ENCODE measurements at regions not wholly inside any gene's neighbourhood (a gene's known extent, or its start where the extent isn't known, plus 50 kb on each side); places are given as distances from the start of the nearest gene placed in this dataset.

DNA sequence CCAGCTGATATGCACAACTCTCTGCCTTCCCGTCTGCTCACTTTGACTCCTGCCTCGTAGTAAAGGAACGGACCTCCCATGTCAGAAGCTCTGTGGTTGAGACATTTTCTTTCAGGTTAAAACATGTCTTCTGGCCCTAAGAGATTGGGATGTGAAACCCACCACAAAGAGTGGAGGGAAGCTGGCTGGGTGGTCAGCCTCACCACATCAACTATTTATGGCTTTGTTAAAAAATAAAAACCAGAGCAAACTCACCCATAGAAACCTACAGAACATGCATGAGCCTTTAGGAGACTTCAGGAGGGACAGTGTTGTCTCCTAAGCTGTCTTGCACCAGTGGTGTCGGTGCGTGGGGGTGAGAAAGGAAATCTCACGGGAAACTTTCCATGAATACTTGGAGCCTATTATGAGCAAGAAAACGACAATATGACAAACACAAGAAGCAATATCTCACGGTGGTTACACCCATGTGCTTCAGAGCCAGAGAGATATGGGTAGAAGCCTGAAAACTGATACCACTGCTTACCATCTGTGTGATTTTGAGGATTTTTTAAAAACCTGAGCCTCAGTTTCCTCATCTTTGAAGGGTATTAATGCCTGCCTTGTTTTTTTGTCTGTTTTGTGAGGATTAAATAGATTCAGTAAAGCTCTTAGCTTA is 61.7 kb upstream of the XYLT1 start:
- FAIRE-seq: no peak

DNA sequence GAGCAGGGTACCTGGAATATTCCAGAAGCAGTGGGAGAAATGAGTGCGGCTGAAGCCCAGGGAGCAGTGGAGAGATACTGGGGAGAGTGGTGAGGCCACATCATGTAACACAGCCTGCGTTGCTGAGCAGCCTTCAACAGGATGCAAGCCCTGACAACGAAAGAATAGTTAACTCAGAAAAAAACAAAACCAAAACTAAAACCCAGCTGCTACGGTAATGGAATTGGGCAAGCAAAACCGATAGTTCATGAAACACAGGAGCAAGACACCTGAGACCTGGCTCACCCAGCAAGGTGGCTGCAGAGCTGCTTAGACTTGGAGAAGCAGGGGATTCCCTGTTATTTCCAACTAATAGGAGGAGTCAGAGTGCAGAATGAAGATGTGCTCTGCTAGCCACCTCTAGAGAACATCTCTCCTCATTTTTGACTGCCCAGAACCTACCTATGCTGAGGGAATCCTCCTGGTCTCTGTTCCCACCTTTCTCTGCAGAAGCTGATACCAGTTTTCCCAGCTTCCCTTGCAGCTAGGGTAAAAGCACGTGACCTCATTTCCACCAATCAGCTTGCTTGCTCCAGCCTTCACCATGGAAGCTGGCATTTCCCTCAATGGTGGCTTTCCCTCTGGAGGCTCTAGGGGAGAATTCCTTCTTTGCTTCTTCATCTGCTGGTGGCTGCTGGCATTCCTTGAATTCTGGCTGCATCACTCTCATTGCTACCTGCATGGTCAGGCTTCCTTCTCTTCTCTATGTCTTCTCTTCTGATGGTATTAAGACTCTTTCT is 59.4 kb upstream of the XYLT1 start:
- no peak for FAIRE-seq

DNA sequence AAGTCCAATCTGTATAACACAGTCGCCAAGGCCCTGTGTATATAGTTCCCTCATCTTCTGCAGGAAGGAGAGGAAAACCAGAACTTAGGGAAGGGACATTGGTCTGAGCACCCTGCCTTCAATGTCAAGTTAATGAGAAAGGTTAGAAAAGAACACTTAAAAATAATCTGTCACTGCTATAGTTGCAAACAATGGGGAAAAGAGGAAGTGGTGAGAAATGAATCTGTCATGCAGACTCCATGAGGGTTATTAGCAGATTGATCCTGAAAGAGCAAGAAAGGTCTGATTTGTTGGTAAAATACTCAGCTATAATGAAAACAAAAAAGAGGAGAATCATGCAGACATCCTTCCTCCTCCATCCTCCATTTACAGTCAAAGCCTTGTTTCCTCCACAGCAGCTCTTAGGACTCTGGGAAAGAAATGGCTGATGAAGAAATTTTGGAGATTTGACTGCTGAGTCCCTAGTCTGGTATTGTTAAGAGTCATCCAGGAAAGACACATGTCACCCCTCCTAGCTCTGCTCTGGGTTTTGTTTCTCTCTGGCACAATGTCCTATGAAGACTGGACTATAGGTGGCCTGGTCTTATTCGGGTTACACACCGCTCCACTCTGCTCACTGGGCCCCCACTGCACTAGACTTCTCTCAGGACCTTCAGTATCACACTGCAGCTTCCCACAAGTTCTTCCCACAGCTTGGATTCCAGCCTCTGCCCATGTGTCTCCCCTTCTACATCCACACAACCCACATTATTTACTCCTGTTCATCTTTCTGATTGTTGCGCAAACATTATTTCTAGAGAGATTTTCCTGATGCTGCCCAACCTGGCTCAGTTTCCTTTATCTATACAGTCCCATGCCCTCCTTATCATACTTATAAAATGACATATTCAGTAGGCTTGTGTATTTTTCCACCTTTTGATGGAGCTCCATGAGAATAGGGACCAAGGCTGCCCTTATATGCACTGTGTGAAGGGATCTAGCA is 56.5 kb upstream of the XYLT1 start:
- no peak for FAIRE-seq

DNA sequence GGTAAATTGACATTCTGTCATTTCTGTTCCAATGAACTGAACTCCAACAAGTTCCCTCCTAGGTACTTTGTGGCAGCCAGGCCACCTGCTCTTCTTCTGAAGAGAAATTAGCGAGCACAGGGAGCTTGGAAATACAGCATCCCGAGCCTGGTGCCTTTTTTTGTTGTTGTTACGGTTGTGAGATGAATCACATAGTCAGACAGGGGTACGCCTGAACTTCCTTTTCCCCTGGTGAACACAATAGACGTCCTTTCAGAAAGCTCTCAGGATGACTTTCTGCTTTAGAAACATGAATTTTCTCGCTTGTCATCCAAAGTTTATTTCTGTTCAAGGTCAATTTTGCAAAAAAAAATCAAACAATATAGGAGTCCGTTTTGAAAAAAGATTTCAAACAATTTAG is 53.9 kb upstream of the XYLT1 start:
- FAIRE-seq: no peak

DNA sequence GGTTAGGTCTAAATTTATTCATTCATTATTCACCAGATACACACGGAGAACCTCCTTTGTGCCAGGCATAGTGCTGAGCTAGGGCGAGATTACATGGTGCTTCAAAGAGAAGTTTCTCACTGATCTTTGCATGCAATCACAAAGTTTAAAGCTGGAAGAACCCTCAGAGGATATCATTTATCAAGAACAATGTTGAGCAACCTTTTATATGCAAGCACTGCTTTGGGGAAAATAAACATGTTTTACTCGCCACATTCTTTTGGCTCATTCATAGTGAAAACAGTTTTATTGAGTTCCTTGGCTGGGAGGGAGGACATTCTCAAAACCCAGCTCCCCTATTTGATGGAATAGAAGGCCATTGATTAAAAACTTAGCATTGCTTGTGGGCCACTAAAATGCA is 49.8 kb upstream of the XYLT1 start:
- FAIRE-seq: no peak

Measured in G401.6 (cell line).